Esophagus squamous epithelium (tissue), 5 donors: ENCODE measurements at regions not wholly inside any gene's neighbourhood (a gene's known extent, or its start where the extent isn't known, plus 50 kb on each side); places are given as distances from the start of the nearest gene placed in this dataset.

Source experiments
- DNase-seq: peaks from one replicate; lab custom pipeline; 2025; lab: John Stamatoyannopoulos, UW
- H3K27ac ChIP-seq, 4 donors: fragments of 200-600 bp; sonication (generic); one replicate each; pipeline ENCODE4 v1.5.1; 2016 to 2019; ENCODE audit warnings: mild to moderate bottlenecking in 1 of 4
- H3K27me3 ChIP-seq, 4 donors: fragments of 200-600 bp; sonication (generic); 1 replicate in 3 of 4; 2 replicates in 1 of 4; pipeline versions ENCODE4 v1.5.1 to v1.6.0; 2017 to 2021; ENCODE audit warnings: antibody characterized with exemption in 1 of 4
- H3K36me3 ChIP-seq, 3 donors: fragments of 200-600 bp; sonication (generic); one replicate each; pipeline ENCODE4 v1.5.1; 2016 to 2019
- H3K4me1 ChIP-seq, 3 donors: fragments of 200-600 bp; sonication (generic); one replicate each; pipeline ENCODE4 v1.5.1; 2017 to 2019
- H3K4me3 ChIP-seq, 4 donors: fragments of 200-600 bp; sonication (generic); 1 replicate in 3 of 4; 2 replicates in 1 of 4; pipeline ENCODE4 v1.5.1; 2016 to 2019; ENCODE audit warnings: mild to moderate bottlenecking in 2 of 4, moderate library complexity in 1 of 4
- H3K9me3 ChIP-seq, 3 donors: fragments of 200-600 bp; sonication (generic); one replicate each; pipeline ENCODE4 v1.5.1; 2016 to 2019
- CTCF ChIP-seq, 6 experiments: fragments of 450-650 bp in 4 of 6; fragments of 200-600 bp in 2 of 6; sonication (generic) in 2 of 6; IDR thresholded peaks; one replicate each; pipeline ENCODE4 v1.5.1; 2016 to 2019; ENCODE audit warnings: antibody characterized with exemption in 6 of 6, mild to moderate bottlenecking in 4 of 6, moderate library complexity in 4 of 6
- POLR2A ChIP-seq, 4 donors: fragments of 450-650 bp; IDR thresholded peaks; one replicate each; pipeline ENCODE4 v1.6.1; 2017; ENCODE audit warnings: antibody characterized with exemption in 4 of 4, mild to moderate bottlenecking in 4 of 4, moderate library complexity in 3 of 4
- WGBS, 2 donors: methylation state at CpG; one replicate each; pipeline ENCODE4 v1.1.5; 2018; 5-methylcytosine and 5-hydroxymethylcytosine counted together
- intact Hi-C: fragments of 100-400 bp; cut with DNase I; formaldehyde crosslinking; loops from one replicate; pipeline ENCODE4 v1.15.0; 2022
- donor health status: DM: yes; HTN: yes; CAD: no.

- no peaks in the 10 kb centered on the region for H3K4me1 ChIP-seq
- no peak overlapping the region for H3K4me3 ChIP-seq
- DNase-seq, result no peak
- H3K9me3 ChIP-seq, result no peaks in the 10 kb centered on the region
- no peak overlapping the region for H3K27ac ChIP-seq
- no peak for TF ChIP-seq CTCF (IDR thresholded peaks at IDR 0.05)
- TF ChIP-seq POLR2A (IDR thresholded peaks at IDR 0.05), result no peak
- H3K27me3 ChIP-seq, result no peaks in the 10 kb centered on the region
- intact Hi-C loops, result no loop called here
- 27 to 37% methylated on average over 2 of the region's 2 CpGs for WGBS, 2 donors
- H3K36me3 ChIP-seq, result no peaks in the 10 kb centered on the region
Observed at GRCh38 chr7:119482671-119483070, 790.3 kb upstream of the KCND2 start.

GRCh38 chr7:119483364-119483763 is 789.6 kb upstream of the KCND2 start:
- H3K36me3 ChIP-seq, result no peaks in the 10 kb centered on the region
- no peaks in the 10 kb centered on the region for H3K27me3 ChIP-seq
- no peak overlapping the region for H3K27ac ChIP-seq
- TF ChIP-seq CTCF (IDR thresholded peaks at IDR 0.05) (no peak), POLR2A (IDR thresholded peaks at IDR 0.05) (no peak)
- H3K4me3 ChIP-seq, result no peak overlapping the region
- no peaks in the 10 kb centered on the region for H3K9me3 ChIP-seq
- DNase-seq, result no peak
- no peaks in the 10 kb centered on the region for H3K4me1 ChIP-seq
- intact Hi-C loops, result no loop called here
- WGBS, 2 donors, result 82 to 92% methylated on average over 2 of the region's 2 CpGs

GRCh38 chr7:119514326-119514725 is 758.6 kb upstream of the KCND2 start:
- no peaks in the 10 kb centered on the region for H3K36me3 ChIP-seq
- no peak overlapping the region for H3K27ac ChIP-seq
- no peak for TF ChIP-seq CTCF (IDR thresholded peaks at IDR 0.05)
- TF ChIP-seq POLR2A (IDR thresholded peaks at IDR 0.05), result no peak
- no peaks in the 10 kb centered on the region for H3K27me3 ChIP-seq
- H3K4me3 ChIP-seq, result no peak overlapping the region
- peaks cover 0 to 7% (median 0%) of the 10 kb centered on the region in 3 donors for H3K9me3 ChIP-seq
- DNase-seq, result no peak
- intact Hi-C loops, result no loop called here
- H3K4me1 ChIP-seq, result no peaks in the 10 kb centered on the region
- 29% methylated on average over 3 of the region's 3 CpGs for WGBS, 2 donors

GRCh38 chr7:119515214-119515613 is 757.8 kb upstream of the KCND2 start:
- H3K4me1 ChIP-seq, result no peaks in the 10 kb centered on the region
- no peak overlapping the region for H3K27ac ChIP-seq
- no peak for DNase-seq
- TF ChIP-seq POLR2A (IDR thresholded peaks at IDR 0.05) (no peak), CTCF (IDR thresholded peaks at IDR 0.05) (no peak)
- peaks cover 0 to 7% (median 0%) of the 10 kb centered on the region in 3 donors for H3K9me3 ChIP-seq
- no peak overlapping the region for H3K4me3 ChIP-seq
- no peaks in the 10 kb centered on the region for H3K36me3 ChIP-seq
- intact Hi-C loops, result no loop called here
- no peaks in the 10 kb centered on the region for H3K27me3 ChIP-seq
- 37 to 52% methylated on average over 5 of the region's 5 CpGs for WGBS, 2 donors

GRCh38 chr7:119515962-119516361 is 757.0 kb upstream of the KCND2 start:
- H3K9me3 ChIP-seq, result peaks cover 0 to 7% (median 0%) of the 10 kb centered on the region in 3 donors
- no peak overlapping the region for H3K4me3 ChIP-seq
- no peaks in the 10 kb centered on the region for H3K36me3 ChIP-seq
- H3K27me3 ChIP-seq, result no peaks in the 10 kb centered on the region
- intact Hi-C loops, result no loop called here
- no peaks in the 10 kb centered on the region for H3K4me1 ChIP-seq
- DNase-seq, result no peak
- TF ChIP-seq CTCF (IDR thresholded peaks at IDR 0.05) (no peak), POLR2A (IDR thresholded peaks at IDR 0.05) (no peak)
- WGBS, 2 donors, result 33 to 37% methylated on average over 3 of the region's 3 CpGs
- no peak overlapping the region for H3K27ac ChIP-seq
